DND-41 (cell line): ENCODE measurements at regions not wholly inside any gene's neighbourhood (a gene's known extent, or its start where the extent isn't known, plus 50 kb on each side); places are given as distances from the start of the nearest gene placed in this dataset.
"Not testable (repeated sequence)": the region's sequence is repeated elsewhere in the genome, so short reads cannot be mapped to it uniquely, and the experiment has no call there.

Experiments used
- ATAC-seq: fragments of 200-7000 bp; cut with Tn5 transposase; 3 replicates; pipeline ENCODE4 v1.9.1; 2021; ENCODE audit warnings: low read depth; ENCODE audit not compliant: insufficient read depth
- DNase-seq: peaks from one replicate; pipeline ENCODE4 v3.0.0-alpha.2; 2020
- H2AFZ ChIP-seq: 2 replicates; pipeline ENCODE4 v1.6.0; 2012; ENCODE audit warnings: low read depth, low read length
- H3K27ac ChIP-seq: 2 replicates; pipeline ENCODE4 v1.5.1; 2012; ENCODE audit warnings: low read length, inconsistent platforms
- H3K27me3 ChIP-seq: fragments of 200-600 bp; sonication (generic); 2 replicates; pipeline ENCODE4 v1.6.0; 2012; ENCODE audit warnings: low read length, mild to moderate bottlenecking, inconsistent platforms; ENCODE audit not compliant: insufficient read depth, poor library complexity
- H3K36me3 ChIP-seq: 2 replicates; pipeline ENCODE4 v1.5.1; 2012; ENCODE audit warnings: low read length, inconsistent platforms; ENCODE audit not compliant: insufficient read depth
- H3K4me1 ChIP-seq: 2 replicates; pipeline ENCODE4 v1.5.1; 2012; ENCODE audit warnings: mild to moderate bottlenecking, low read length; ENCODE audit not compliant: insufficient read depth
- H3K4me2 ChIP-seq: 2 replicates; pipeline ENCODE4 v1.6.0; 2012; ENCODE audit warnings: mild to moderate bottlenecking, moderate library complexity, low read length, inconsistent platforms; ENCODE audit not compliant: insufficient read depth
- H3K4me3 ChIP-seq, 2 experiments: fragments of 200-600 bp in 1 of 2; shearing (Covaris generic) in 1 of 2; 2 replicates each; pipeline ENCODE4 v1.5.1; 2012 to 2016; ENCODE audit warnings: inconsistent platforms in 2 of 2, low read length in 2 of 2, mild to moderate bottlenecking in 2 of 2, low read depth in 1 of 2, moderate library complexity in 1 of 2
- H3K79me2 ChIP-seq: 2 replicates; pipeline ENCODE4 v1.6.0; 2012; ENCODE audit warnings: low read length, inconsistent platforms; ENCODE audit not compliant: insufficient read depth
- H3K9ac ChIP-seq: 2 replicates; pipeline ENCODE4 v1.6.0; 2012; ENCODE audit warnings: low read depth, mild to moderate bottlenecking, inconsistent platforms, low read length, moderate library complexity
- H3K9me3 ChIP-seq: 2 replicates; pipeline ENCODE4 v1.5.1; 2012; ENCODE audit warnings: low read length, moderate library complexity, mild to moderate bottlenecking, inconsistent platforms; ENCODE audit not compliant: insufficient read depth, severe bottlenecking
- H4K20me1 ChIP-seq: 2 replicates; pipeline ENCODE4 v1.6.0; 2012; ENCODE audit warnings: low read length; ENCODE audit not compliant: insufficient read depth
- CTCF ChIP-seq: IDR thresholded peaks from 2 replicates; pipeline ENCODE4 v1.5.1; 2012; ENCODE audit warnings: borderline replicate concordance, low read length, moderate library complexity, mild to moderate bottlenecking; ENCODE audit not compliant: poor library complexity, severe bottlenecking; ENCODE audit errors: extremely low read depth
- EZH2 ChIP-seq: IDR thresholded peaks from 3 replicates; pipeline ENCODE4 v1.6.1; 2012; ENCODE audit warnings: borderline replicate concordance, low read depth, mild to moderate bottlenecking, moderate library complexity, low read length, inconsistent platforms; ENCODE audit not compliant: severe bottlenecking

- no peak overlapping the region for H3K27ac ChIP-seq
- no peaks in the 10 kb centered on the region for H3K79me2 ChIP-seq
- no peaks in the 10 kb centered on the region for H3K4me1 ChIP-seq
- H3K9me3 ChIP-seq, result no peaks in the 10 kb centered on the region
- no peak overlapping the region for H3K4me2 ChIP-seq
- H4K20me1 ChIP-seq, result no peaks in the 10 kb centered on the region
- DNase-seq (no peak), ATAC-seq (no peak)
- no peaks in the 10 kb centered on the region for H3K36me3 ChIP-seq
- no peak overlapping the region for H3K4me3 ChIP-seq
- H2AFZ ChIP-seq, result no peak overlapping the region
- no peak overlapping the region for H3K9ac ChIP-seq
- TF ChIP-seq CTCF (no peak), EZH2 (no peak)
- no peaks in the 10 kb centered on the region for H3K27me3 ChIP-seq
Measured at GRCh38 chr5:105172918-105173317, 1610.3 kb upstream of the NUDT12 start.

GRCh38 chr5:105168806-105169205 lies 1606.2 kb upstream of the NUDT12 start:
- no peaks in the 10 kb centered on the region for H3K27me3 ChIP-seq
- no peak overlapping the region for H3K4me3 ChIP-seq
- no peaks in the 10 kb centered on the region for H3K9me3 ChIP-seq
- no peaks in the 10 kb centered on the region for H3K36me3 ChIP-seq
- H2AFZ ChIP-seq, result no peak overlapping the region
- H4K20me1 ChIP-seq, result no peaks in the 10 kb centered on the region
- H3K27ac ChIP-seq, result no peak overlapping the region
- DNase-seq, result no peak
- ATAC-seq, result no peak
- H3K79me2 ChIP-seq, result no peaks in the 10 kb centered on the region
- H3K4me2 ChIP-seq, result no peak overlapping the region
- no peak overlapping the region for H3K9ac ChIP-seq
- TF ChIP-seq CTCF (no peak), EZH2 (no peak)
- H3K4me1 ChIP-seq, result no peaks in the 10 kb centered on the region

- Histone ChIP-seq H3K79me2 (no peaks in the 10 kb centered on the region), H3K27me3 (no peaks in the 10 kb centered on the region), H3K9me3 (no peaks in the 10 kb centered on the region), H3K4me2 (no peak overlapping the region), H3K9ac (no peak overlapping the region), H3K36me3 (no peaks in the 10 kb centered on the region), H3K4me3 (no peak overlapping the region), H2AFZ (no peak overlapping the region), H3K27ac (no peak overlapping the region), H4K20me1 (no peaks in the 10 kb centered on the region), H3K4me1 (no peaks in the 10 kb centered on the region)
- DNase-seq (no peak), ATAC-seq (no peak)
- no peak for TF ChIP-seq EZH2
- no peak for TF ChIP-seq CTCF
Measured at GRCh38 chr5:105167092-105167491, 1604.5 kb upstream of the NUDT12 start.

- H3K27ac ChIP-seq, result no peak overlapping the region
- H2AFZ ChIP-seq, result no peak overlapping the region
- H3K4me3 ChIP-seq, result no peak overlapping the region
- no peak overlapping the region for H3K9ac ChIP-seq
- TF ChIP-seq CTCF (no peak), EZH2 (no peak)
- H3K27me3 ChIP-seq, result no peaks in the 10 kb centered on the region
- DNase-seq (no peak), ATAC-seq (no peak)
- H3K4me2 ChIP-seq, result no peak overlapping the region
- H3K36me3 ChIP-seq, result no peaks in the 10 kb centered on the region
- H3K9me3 ChIP-seq, result no peaks in the 10 kb centered on the region
- no peaks in the 10 kb centered on the region for H4K20me1 ChIP-seq
- H3K79me2 ChIP-seq, result no peaks in the 10 kb centered on the region
- no peaks in the 10 kb centered on the region for H3K4me1 ChIP-seq
Measured at GRCh38 chr5:105163547-105163946, 1601.0 kb upstream of the NUDT12 start.

- DNase-seq, H3K27ac ChIP-seq, H3K9ac ChIP-seq, H3K4me2 ChIP-seq, H3K27me3 ChIP-seq, H3K4me3 ChIP-seq, ATAC-seq, H3K79me2 ChIP-seq, H2AFZ ChIP-seq, H3K4me1 ChIP-seq, H4K20me1 ChIP-seq, H3K9me3 ChIP-seq, H3K36me3 ChIP-seq: not testable (repeated sequence)
Measured at GRCh38 chr5:105162557-105162956, 1600.0 kb upstream of the NUDT12 start.
